Memory B cell (primary cell): ENCODE measurements at regions not wholly inside any gene's neighbourhood (a gene's known extent, or its start where the extent isn't known, plus 50 kb on each side); places are given as distances from the start of the nearest gene placed in this dataset.

Experiments
- ATAC-seq: fragments of 150-1000 bp; cut with Tn5 transposase; 2 replicates; pipeline ENCODE4 v1.10.0; 2021; ENCODE audit warnings: low read depth, mild to moderate bottlenecking, moderate library complexity
- DNase-seq, 2 donors: peaks; one replicate each; pipeline ENCODE4 v3.0.0; 2022; ENCODE audit warnings: low spot score in 2 of 2
- H3K27ac Mint-ChIP-seq: one replicate; pipeline ENCODE4 v1.8.0; 2022; ENCODE audit warnings: mild to moderate bottlenecking, moderate library complexity, mixed read lengths
- H3K27me3 Mint-ChIP-seq: one replicate; pipeline ENCODE4 v1.8.0; 2022; ENCODE audit warnings: mixed read lengths
- H3K36me3 Mint-ChIP-seq: one replicate; pipeline ENCODE4 v1.8.0; 2022; ENCODE audit warnings: mild to moderate bottlenecking, mixed read lengths
- H3K4me1 Mint-ChIP-seq: one replicate; pipeline ENCODE4 v1.8.0; 2022; ENCODE audit warnings: mixed read lengths
- H3K4me3 Mint-ChIP-seq: one replicate; pipeline ENCODE4 v1.8.0; 2022; ENCODE audit warnings: mild to moderate bottlenecking, moderate library complexity, mixed read lengths
- H3K9me3 Mint-ChIP-seq: one replicate; pipeline ENCODE4 v1.8.0; 2022; ENCODE audit warnings: mixed read lengths

GRCh38 chr16:11446566-11447119 lies 101.4 kb downstream of the RMI2 start:
- Mint-ChIP-seq H3K9me3 (no peaks in the 10 kb centered on the region), H3K36me3 (peaks cover 3% of the 10 kb centered on the region), H3K27me3 (no peaks in the 10 kb centered on the region), H3K4me3 (no peak overlapping the region), H3K27ac (no peak overlapping the region), H3K4me1 (no peaks in the 10 kb centered on the region)
- ATAC-seq: no peak
- no peak for DNase-seq

- Mint-ChIP-seq H3K27ac (no peak overlapping the region), H3K4me1 (no peaks in the 10 kb centered on the region), H3K36me3 (peaks cover 3% of the 10 kb centered on the region), H3K9me3 (no peaks in the 10 kb centered on the region), H3K27me3 (no peaks in the 10 kb centered on the region), H3K4me3 (no peak overlapping the region)
- no peak for ATAC-seq
- DNase-seq: no peak
These were observed 102.0 kb downstream of the RMI2 start for GRCh38 chr16:11447272-11447671.

- peaks cover 3% of the 10 kb centered on the region for H3K36me3 Mint-ChIP-seq
These were observed 102.6 kb downstream of the RMI2 start for GRCh38 chr16:11447836-11448235.

GRCh38 chr16:11448796-11449416 lies 103.6 kb downstream of the RMI2 start:
- Mint-ChIP-seq H3K9me3 (no peaks in the 10 kb centered on the region), H3K4me1 (no peaks in the 10 kb centered on the region), H3K27ac (no peak overlapping the region), H3K4me3 (no peak overlapping the region), H3K27me3 (no peaks in the 10 kb centered on the region), H3K36me3 (peaks cover 3% of the 10 kb centered on the region)
- DNase-seq: no peak
- ATAC-seq: no peak

More at GRCh38 chr16:11447836-11448235, 102.6 kb downstream of the RMI2 start:
- no peak overlapping the region for H3K27ac Mint-ChIP-seq
- no peak overlapping the region for H3K4me3 Mint-ChIP-seq
- ATAC-seq (no peak), DNase-seq (no peak)
- no peaks in the 10 kb centered on the region for H3K4me1 Mint-ChIP-seq
- no peaks in the 10 kb centered on the region for H3K9me3 Mint-ChIP-seq
- no peaks in the 10 kb centered on the region for H3K27me3 Mint-ChIP-seq

GRCh38 chr16:11449716-11450115 lies 104.5 kb downstream of the RMI2 start:
- Mint-ChIP-seq H3K27ac (no peak overlapping the region), H3K27me3 (no peaks in the 10 kb centered on the region), H3K9me3 (peaks cover 3% of the 10 kb centered on the region), H3K36me3 (peaks cover 7% of the 10 kb centered on the region), H3K4me1 (no peaks in the 10 kb centered on the region), H3K4me3 (no peak overlapping the region)
- DNase-seq (no peak), ATAC-seq (no peak)

GRCh38 chr16:11450136-11450535 lies 104.9 kb downstream of the RMI2 start:
- Mint-ChIP-seq H3K27ac (no peak overlapping the region), H3K9me3 (peaks cover 3% of the 10 kb centered on the region), H3K4me3 (no peak overlapping the region), H3K27me3 (no peaks in the 10 kb centered on the region), H3K4me1 (no peaks in the 10 kb centered on the region), H3K36me3 (peaks cover 7% of the 10 kb centered on the region)
- no peak for ATAC-seq
- no peak for DNase-seq

GRCh38 chr16:11452298-11452697 lies 107.0 kb downstream of the RMI2 start:
- Mint-ChIP-seq H3K4me1 (no peaks in the 10 kb centered on the region), H3K9me3 (peaks cover 3% of the 10 kb centered on the region), H3K27ac (no peak overlapping the region), H3K27me3 (no peaks in the 10 kb centered on the region), H3K4me3 (no peak overlapping the region), H3K36me3 (peaks cover 9% of the 10 kb centered on the region)
- ATAC-seq: no peak
- DNase-seq: no peak

GRCh38 chr16:11452746-11453389 lies 107.6 kb downstream of the RMI2 start:
- H3K27me3 Mint-ChIP-seq: no peaks in the 10 kb centered on the region
- H3K9me3 Mint-ChIP-seq: peaks cover 3% of the 10 kb centered on the region
- DNase-seq (no peak), ATAC-seq (no peak)
- H3K4me1 Mint-ChIP-seq: no peaks in the 10 kb centered on the region
- H3K27ac Mint-ChIP-seq: no peak overlapping the region
- H3K36me3 Mint-ChIP-seq: peaks cover 9% of the 10 kb centered on the region
- no peak overlapping the region for H3K4me3 Mint-ChIP-seq

GRCh38 chr16:11456741-11457140 lies 111.5 kb downstream of the RMI2 start:
- peaks cover 6% of the 10 kb centered on the region for H3K36me3 Mint-ChIP-seq
- ATAC-seq: no peak
- H3K9me3 Mint-ChIP-seq: peaks cover 3% of the 10 kb centered on the region
- DNase-seq: no peak
- no peaks in the 10 kb centered on the region for H3K27me3 Mint-ChIP-seq
- H3K27ac Mint-ChIP-seq: no peak overlapping the region
- no peak overlapping the region for H3K4me3 Mint-ChIP-seq
- H3K4me1 Mint-ChIP-seq: peaks cover 3% of the 10 kb centered on the region

GRCh38 chr16:11459722-11460121 lies 114.5 kb downstream of the RMI2 start:
- Mint-ChIP-seq H3K9me3 (no peaks in the 10 kb centered on the region), H3K36me3 (peaks cover 2% of the 10 kb centered on the region), H3K27ac (no peak overlapping the region), H3K27me3 (peaks cover 2% of the 10 kb centered on the region), H3K4me1 (peaks cover 3% of the 10 kb centered on the region), H3K4me3 (no peak overlapping the region)
- no peak for DNase-seq
- no peak for ATAC-seq

- ATAC-seq (no peak), DNase-seq (no peak)
- H3K9me3 Mint-ChIP-seq: no peaks in the 10 kb centered on the region
- H3K36me3 Mint-ChIP-seq: peaks cover 2% of the 10 kb centered on the region
- no peak overlapping the region for H3K27ac Mint-ChIP-seq
- peaks cover 2% of the 10 kb centered on the region for H3K27me3 Mint-ChIP-seq
- H3K4me1 Mint-ChIP-seq: peaks cover 3% of the 10 kb centered on the region
- H3K4me3 Mint-ChIP-seq: no peak overlapping the region
These were observed 115.7 kb downstream of the RMI2 start for GRCh38 chr16:11460820-11461594.

- no peak overlapping the region for H3K4me3 Mint-ChIP-seq
- no peak overlapping the region for H3K27ac Mint-ChIP-seq
- no peaks in the 10 kb centered on the region for H3K36me3 Mint-ChIP-seq
- H3K4me1 Mint-ChIP-seq: peaks cover 3% of the 10 kb centered on the region
- no peaks in the 10 kb centered on the region for H3K9me3 Mint-ChIP-seq
- DNase-seq (no peak), ATAC-seq (no peak)
- peaks cover 2% of the 10 kb centered on the region for H3K27me3 Mint-ChIP-seq
These were observed 116.3 kb downstream of the RMI2 start for GRCh38 chr16:11461595-11461990.

- no peaks in the 10 kb centered on the region for H3K9me3 Mint-ChIP-seq
- peaks cover 2% of the 10 kb centered on the region for H3K27me3 Mint-ChIP-seq
These were observed 116.8 kb downstream of the RMI2 start for GRCh38 chr16:11462036-11462435.

GRCh38 chr16:11462861-11463260 lies 117.6 kb downstream of the RMI2 start:
- peaks cover 2% of the 10 kb centered on the region for H3K27me3 Mint-ChIP-seq
- no peaks in the 10 kb centered on the region for H3K9me3 Mint-ChIP-seq
- no peak for ATAC-seq
- H3K36me3 Mint-ChIP-seq: no peaks in the 10 kb centered on the region
- DNase-seq: no peak
- H3K27ac Mint-ChIP-seq: no peak overlapping the region
- H3K4me1 Mint-ChIP-seq: peaks cover 3% of the 10 kb centered on the region
- H3K4me3 Mint-ChIP-seq: no peak overlapping the region

More at GRCh38 chr16:11462036-11462435, 116.8 kb downstream of the RMI2 start:
- DNase-seq (no peak), ATAC-seq (no peak)
- Mint-ChIP-seq H3K36me3 (no peaks in the 10 kb centered on the region), H3K27ac (no peak overlapping the region), H3K4me1 (peaks cover 3% of the 10 kb centered on the region), H3K4me3 (no peak overlapping the region)
